Loucy (cell line): ENCODE measurements at regions not wholly inside any gene's neighbourhood (a gene's known extent, or its start where the extent isn't known, plus 50 kb on each side); places are given as distances from the start of the nearest gene placed in this dataset.

Experiments used
- H2AFZ ChIP-seq: fragments of 200-600 bp; sonication (generic); 2 replicates; pipeline ENCODE4 v1.6.0; 2016; ENCODE audit warnings: antibody characterized with exemption, mild to moderate bottlenecking, low read length, moderate library complexity
- H3F3A ChIP-seq: fragments of 200-600 bp; 2 replicates; pipeline ENCODE4 v1.6.0; 2016; ENCODE audit warnings: antibody characterized with exemption, low read depth, mild to moderate bottlenecking
- H3K27me3 ChIP-seq: fragments of 200-600 bp; sonication (generic); 2 replicates; pipeline ENCODE4 v1.6.1; 2014; ENCODE audit warnings: low read length, mild to moderate bottlenecking; ENCODE audit not compliant: insufficient read depth, poor library complexity, severe bottlenecking
- H3K36me3 ChIP-seq: fragments of 200-600 bp; sonication (generic); 2 replicates; pipeline ENCODE4 v1.6.1; 2016; ENCODE audit warnings: low read length; ENCODE audit not compliant: insufficient read depth
- H3K4me1 ChIP-seq: fragments of 200-600 bp; sonication (generic); 2 replicates; pipeline ENCODE4 v1.5.1; 2014; ENCODE audit warnings: low read length, mild to moderate bottlenecking; ENCODE audit not compliant: insufficient read depth, poor library complexity, severe bottlenecking
- H3K4me2 ChIP-seq: fragments of 200-600 bp; sonication (generic); 2 replicates; pipeline ENCODE4 v1.6.0; 2014; ENCODE audit warnings: antibody characterized with exemption, low read length, low read depth, mild to moderate bottlenecking; ENCODE audit not compliant: poor library complexity, severe bottlenecking
- H3K4me3 ChIP-seq: fragments of 200-600 bp; sonication (generic); 2 replicates; pipeline ENCODE4 v1.5.1; 2014; ENCODE audit warnings: low read length, mild to moderate bottlenecking, mixed read lengths; ENCODE audit not compliant: poor library complexity, severe bottlenecking
- H3K79me2 ChIP-seq: fragments of 200-600 bp; sonication (generic); 2 replicates; pipeline ENCODE4 v1.6.1; 2014; ENCODE audit warnings: low read length; ENCODE audit not compliant: insufficient read depth
- H3K9ac ChIP-seq: fragments of 200-600 bp; sonication (generic); 2 replicates; pipeline ENCODE4 v1.6.0; 2014; ENCODE audit warnings: mild to moderate bottlenecking, low read depth, low read length, moderate library complexity; ENCODE audit not compliant: poor library complexity, severe bottlenecking
- H3K9me2 ChIP-seq: fragments of 200-600 bp; sonication (generic); replicated peaks from 2 replicates; pipeline ENCODE4 v1.6.1; 2016; ENCODE audit warnings: low read depth, low read length, mixed read lengths
- H3K9me3 ChIP-seq: fragments of 200-600 bp; sonication (generic); 2 replicates; pipeline ENCODE4 v1.6.1; 2014; ENCODE audit warnings: mild to moderate bottlenecking, antibody characterized with exemption, low read length, low read depth; ENCODE audit not compliant: insufficient read depth
- H4K20me1 ChIP-seq: fragments of 200-600 bp; sonication (generic); 2 replicates; pipeline ENCODE4 v1.6.0; 2014; ENCODE audit warnings: antibody characterized with exemption, low read length, mild to moderate bottlenecking; ENCODE audit not compliant: insufficient read depth, poor library complexity, severe bottlenecking
- EZH2phosphoT487 ChIP-seq: fragments of 200-600 bp; IDR thresholded peaks from 2 replicates; pipeline ENCODE4 v1.6.1; 2018; ENCODE audit warnings: antibody characterized with exemption, mild to moderate bottlenecking, moderate library complexity, borderline replicate concordance
- TF ChIP-seq, protein P1 (sequence below): fragments of 200-600 bp; sonication (generic); conservative IDR thresholded peaks from 2 replicates; pipeline ENCODE4 v1.5.1; 2014; ENCODE audit warnings: mild to moderate bottlenecking, antibody characterized with exemption, low read length

DNA sequence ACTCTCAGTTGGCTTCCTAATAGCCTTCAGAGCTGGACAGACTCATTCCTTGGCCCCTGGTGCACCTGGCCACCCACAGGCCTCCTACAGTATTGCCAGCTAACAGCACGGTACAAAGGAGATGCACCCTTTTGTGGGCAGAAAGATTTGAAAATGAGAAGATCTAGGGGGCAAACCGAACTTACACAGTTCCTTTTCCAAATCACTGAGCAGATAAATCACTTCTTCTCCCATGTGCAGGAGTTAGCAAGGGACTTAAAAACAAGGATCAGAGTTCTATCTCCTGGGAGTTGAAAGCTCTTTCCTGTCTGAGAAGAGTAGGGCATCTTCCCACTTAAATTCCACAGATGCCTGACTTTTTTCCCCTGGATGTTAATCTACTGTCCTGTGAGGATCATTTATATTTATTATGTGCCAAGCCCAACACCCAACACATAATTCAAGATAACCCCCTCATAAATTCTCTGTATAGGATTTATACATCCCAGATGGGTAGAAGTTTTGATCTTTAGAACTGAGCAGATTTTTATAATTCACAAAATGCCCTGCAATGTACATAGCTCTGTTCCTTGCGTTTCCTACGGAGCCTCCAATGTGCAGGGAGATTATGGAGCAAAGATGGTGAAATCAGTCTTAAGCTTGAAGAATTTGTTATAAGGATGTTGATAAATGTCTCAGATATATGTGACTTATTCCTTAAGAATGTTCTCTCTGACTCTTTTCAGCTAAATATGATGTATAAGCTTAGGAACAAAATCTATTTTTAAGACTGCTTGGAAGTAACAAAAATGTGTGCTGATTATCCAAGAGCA, 207.2 kb upstream of the DAPK1 start:
- Histone ChIP-seq H3K9ac (no peak overlapping the region), H3K36me3 (no peaks in the 10 kb centered on the region), H3K9me3 (no peaks in the 10 kb centered on the region), H4K20me1 (no peaks in the 10 kb centered on the region), H3K79me2 (no peaks in the 10 kb centered on the region), H3K4me3 (no peak overlapping the region), H3F3A (no peaks in the 10 kb centered on the region), H3K4me2 (no peak overlapping the region), H3K27me3 (no peaks in the 10 kb centered on the region), H3K4me1 (no peaks in the 10 kb centered on the region), H3K9me2 (no peaks in the 10 kb centered on the region), H2AFZ (no peak overlapping the region)
- TF ChIP-seq, protein P1, sequence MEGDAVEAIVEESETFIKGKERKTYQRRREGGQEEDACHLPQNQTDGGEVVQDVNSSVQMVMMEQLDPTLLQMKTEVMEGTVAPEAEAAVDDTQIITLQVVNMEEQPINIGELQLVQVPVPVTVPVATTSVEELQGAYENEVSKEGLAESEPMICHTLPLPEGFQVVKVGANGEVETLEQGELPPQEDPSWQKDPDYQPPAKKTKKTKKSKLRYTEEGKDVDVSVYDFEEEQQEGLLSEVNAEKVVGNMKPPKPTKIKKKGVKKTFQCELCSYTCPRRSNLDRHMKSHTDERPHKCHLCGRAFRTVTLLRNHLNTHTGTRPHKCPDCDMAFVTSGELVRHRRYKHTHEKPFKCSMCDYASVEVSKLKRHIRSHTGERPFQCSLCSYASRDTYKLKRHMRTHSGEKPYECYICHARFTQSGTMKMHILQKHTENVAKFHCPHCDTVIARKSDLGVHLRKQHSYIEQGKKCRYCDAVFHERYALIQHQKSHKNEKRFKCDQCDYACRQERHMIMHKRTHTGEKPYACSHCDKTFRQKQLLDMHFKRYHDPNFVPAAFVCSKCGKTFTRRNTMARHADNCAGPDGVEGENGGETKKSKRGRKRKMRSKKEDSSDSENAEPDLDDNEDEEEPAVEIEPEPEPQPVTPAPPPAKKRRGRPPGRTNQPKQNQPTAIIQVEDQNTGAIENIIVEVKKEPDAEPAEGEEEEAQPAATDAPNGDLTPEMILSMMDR, result no peak
- no peak for TF ChIP-seq EZH2phosphoT487

DNA sequence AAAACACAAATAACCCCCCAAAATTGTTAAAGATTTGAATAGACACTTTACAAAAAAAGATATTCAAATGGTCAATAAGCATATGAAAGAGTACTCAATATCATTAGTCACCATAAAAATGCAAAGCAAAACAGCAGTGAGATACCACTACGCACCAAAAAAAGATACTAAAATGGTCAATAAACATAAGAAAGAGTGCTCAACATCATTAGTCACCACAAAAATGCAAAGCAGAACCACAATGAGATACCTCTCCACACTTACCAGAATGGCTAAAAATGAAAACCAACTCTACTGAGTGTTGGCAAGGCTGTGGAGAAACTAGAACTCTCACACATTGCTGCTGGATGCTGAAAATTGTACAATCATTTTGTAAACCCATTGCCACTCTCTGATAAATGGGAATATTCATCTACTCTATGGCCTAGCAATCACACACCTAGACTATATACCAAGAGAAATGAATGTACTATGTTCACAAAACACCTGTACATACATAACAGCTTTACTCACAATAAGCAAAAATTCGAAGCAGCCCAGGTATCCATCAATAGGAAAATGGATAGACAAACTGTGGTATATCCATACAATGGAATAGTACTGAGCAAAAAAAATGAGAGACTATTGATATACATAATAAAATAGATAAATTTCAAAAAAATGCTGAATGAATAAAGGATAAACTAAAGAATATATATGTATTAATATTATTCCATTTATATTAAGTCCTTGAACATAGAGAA, 205.0 kb upstream of the DAPK1 start:
- Histone ChIP-seq H3K9ac (no peak overlapping the region), H3K36me3 (no peaks in the 10 kb centered on the region), H3K9me2 (no peaks in the 10 kb centered on the region), H3K4me2 (no peak overlapping the region), H4K20me1 (no peaks in the 10 kb centered on the region), H3K4me3 (no peak overlapping the region), H3K4me1 (no peaks in the 10 kb centered on the region), H3K79me2 (no peaks in the 10 kb centered on the region), H2AFZ (no peak overlapping the region), H3K27me3 (no peaks in the 10 kb centered on the region), H3F3A (no peaks in the 10 kb centered on the region), H3K9me3 (no peaks in the 10 kb centered on the region)
- TF ChIP-seq EZH2phosphoT487, result no peak
- TF ChIP-seq, protein P1, result no peak

DNA sequence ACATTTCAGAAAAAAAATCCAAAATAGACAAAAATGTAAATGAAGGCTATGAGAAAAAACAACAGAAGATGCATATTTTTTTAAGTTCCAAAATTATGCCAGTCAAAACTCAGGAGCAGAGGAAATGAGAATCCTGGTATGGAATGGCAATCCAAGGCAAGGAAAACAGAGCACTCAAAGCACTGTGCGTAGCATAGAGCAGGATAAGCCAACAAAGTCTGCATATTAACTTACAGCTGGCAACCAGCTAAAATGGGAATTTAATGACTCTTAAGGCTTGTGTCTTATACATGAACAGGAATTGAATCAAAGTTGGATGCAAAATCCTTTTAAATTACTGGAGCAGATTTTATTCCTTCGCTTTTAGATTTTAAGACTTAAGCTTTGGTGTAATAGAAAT, 203.5 kb upstream of the DAPK1 start:
- TF ChIP-seq, protein P1, result no peak
- no peak for TF ChIP-seq EZH2phosphoT487
- Histone ChIP-seq H4K20me1 (no peaks in the 10 kb centered on the region), H3K4me1 (no peaks in the 10 kb centered on the region), H3K9me2 (no peaks in the 10 kb centered on the region), H3K9ac (no peak overlapping the region), H3F3A (no peaks in the 10 kb centered on the region), H3K9me3 (no peaks in the 10 kb centered on the region), H3K79me2 (no peaks in the 10 kb centered on the region), H3K4me2 (no peak overlapping the region), H2AFZ (no peak overlapping the region), H3K36me3 (no peaks in the 10 kb centered on the region), H3K27me3 (no peaks in the 10 kb centered on the region), H3K4me3 (no peak overlapping the region)
